ENCODE measurements at regions not wholly inside any gene's neighbourhood (a gene's known extent, or its start where the extent isn't known, plus 50 kb on each side); places are given as distances from the start of the nearest gene placed in this dataset.

- H3K36me3 ChIP-seq (ENCODE audit: insufficient read depth, low read length, poor library complexity, severe bottlenecking): no peaks in the 10 kb centered on the region
- no peak for DNase-seq (ENCODE audit: low spot score)
- intact Hi-C loops (cut with micrococcal nuclease; ENCODE audit: unreplicated experiment): no loop called here
- ChIA-PET POLR2A (ENCODE audit: low non-redundant PET) (no interaction called here), CTCF (no interaction called here)
- H3K27ac ChIP-seq (ENCODE audit: low read depth, low read length, poor library complexity, severe bottlenecking): no peak overlapping the region
- no peaks in the 10 kb centered on the region for H3K4me1 ChIP-seq (ENCODE audit: insufficient read depth, low read length, poor library complexity, severe bottlenecking)
- H3K9me3 ChIP-seq (ENCODE audit: low read depth, low read length, poor library complexity, severe bottlenecking): no peaks in the 10 kb centered on the region
- H3K27me3 ChIP-seq (replicated peaks; ENCODE audit: insufficient read depth, low read depth, low read length, poor library complexity): no peaks in the 10 kb centered on the region
- no peak overlapping the region for H3K4me3 ChIP-seq (ENCODE audit: low read depth, low read length, poor library complexity, severe bottlenecking)
- TF ChIP-seq CTCF (conservative IDR thresholded peaks at IDR 0.05; ENCODE audit: low read depth, low read length) (no peak), EZH2 (IDR thresholded peaks at IDR 0.05; ENCODE audit: borderline replicate concordance, low read depth, low read length, poor library complexity, severe bottlenecking) (no peak)
- BruUV-seq (replicated peaks): no TSS peak
Observed at GRCh38 chr5:25481463-25481862, 836.7 kb upstream of the CDH10 start.

DNA sequence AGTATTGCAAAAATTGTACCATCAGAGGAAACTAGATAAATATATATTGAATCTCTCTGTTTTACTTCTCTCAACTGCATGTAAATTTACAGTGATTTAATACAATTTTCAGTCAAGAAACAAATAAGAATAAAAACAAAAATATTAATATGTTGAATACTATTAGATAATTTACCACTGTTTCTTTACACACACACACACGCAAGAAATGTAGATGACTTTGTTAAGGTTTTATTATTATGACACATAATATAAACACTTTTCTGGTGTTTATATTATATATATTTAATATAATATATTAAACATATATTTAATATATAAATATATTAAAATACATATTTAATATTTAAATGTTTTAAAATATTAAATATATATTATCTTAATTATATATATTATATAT is 814.3 kb upstream of the CDH10 start:
- no peaks in the 10 kb centered on the region for H3K36me3 ChIP-seq (ENCODE audit: insufficient read depth, low read length, poor library complexity, severe bottlenecking)
- CTCF ChIA-PET: no interaction called here
- POLR2A ChIA-PET (ENCODE audit: low non-redundant PET): no interaction called here
- no TSS peak for BruUV-seq (replicated peaks)
- no peak overlapping the region for H3K4me3 ChIP-seq (ENCODE audit: low read depth, low read length, poor library complexity, severe bottlenecking)
- DNase-seq (ENCODE audit: low spot score): no peak
- no peaks in the 10 kb centered on the region for H3K4me1 ChIP-seq (ENCODE audit: insufficient read depth, low read length, poor library complexity, severe bottlenecking)
- intact Hi-C loops (cut with micrococcal nuclease; ENCODE audit: unreplicated experiment): no loop called here
- no peaks in the 10 kb centered on the region for H3K27me3 ChIP-seq (replicated peaks; ENCODE audit: insufficient read depth, low read depth, low read length, poor library complexity)
- H3K27ac ChIP-seq (ENCODE audit: low read depth, low read length, poor library complexity, severe bottlenecking): no peak overlapping the region
- no peak for TF ChIP-seq CTCF (conservative IDR thresholded peaks at IDR 0.05; ENCODE audit: low read depth, low read length)
- no peaks in the 10 kb centered on the region for H3K9me3 ChIP-seq (ENCODE audit: low read depth, low read length, poor library complexity, severe bottlenecking)

GRCh38 chr5:25458628-25459027 is 813.9 kb upstream of the CDH10 start:
- intact Hi-C loops (cut with micrococcal nuclease; ENCODE audit: unreplicated experiment): no loop called here
- DNase-seq (ENCODE audit: low spot score): no peak
- Histone ChIP-seq H3K27ac (ENCODE audit: low read depth, low read length, poor library complexity, severe bottlenecking) (no peak overlapping the region), H3K27me3 (replicated peaks; ENCODE audit: insufficient read depth, low read depth, low read length, poor library complexity) (no peaks in the 10 kb centered on the region), H3K9me3 (ENCODE audit: low read depth, low read length, poor library complexity, severe bottlenecking) (no peaks in the 10 kb centered on the region), H3K4me3 (ENCODE audit: low read depth, low read length, poor library complexity, severe bottlenecking) (no peak overlapping the region), H3K4me1 (ENCODE audit: insufficient read depth, low read length, poor library complexity, severe bottlenecking) (no peaks in the 10 kb centered on the region), H3K36me3 (ENCODE audit: insufficient read depth, low read length, poor library complexity, severe bottlenecking) (no peaks in the 10 kb centered on the region)
- ChIA-PET CTCF (no interaction called here), POLR2A (ENCODE audit: low non-redundant PET) (no interaction called here)
- TF ChIP-seq CTCF (conservative IDR thresholded peaks at IDR 0.05; ENCODE audit: low read depth, low read length) (no peak), EZH2 (IDR thresholded peaks at IDR 0.05; ENCODE audit: borderline replicate concordance, low read depth, low read length, poor library complexity, severe bottlenecking) (no peak)
- no TSS peak for BruUV-seq (replicated peaks)

Data from A673 (cell line).